Ishikawa (cell line): ENCODE measurements at regions not wholly inside any gene's neighbourhood (a gene's known extent, or its start where the extent isn't known, plus 50 kb on each side); places are given as distances from the start of the nearest gene placed in this dataset.

Source experiments
- CREB1 ChIP-seq: IDR thresholded peaks from 2 replicates; pipeline ENCODE4 v1.6.1; 2012; ENCODE audit warnings: low read depth
- EGR1 ChIP-seq: IDR thresholded peaks from 2 replicates; pipeline ENCODE4 v1.6.1; 2012
- FOXM1 ChIP-seq: IDR thresholded peaks from 2 replicates; pipeline ENCODE4 v1.6.1; 2012; ENCODE audit warnings: low read depth, borderline replicate concordance
- MAX ChIP-seq: IDR thresholded peaks from 2 replicates; pipeline ENCODE4 v1.6.1; 2012
- RAD21 ChIP-seq: IDR thresholded peaks from 2 replicates; pipeline ENCODE4 v1.6.1; 2012; ENCODE audit warnings: low read depth
- REST ChIP-seq: IDR thresholded peaks from 2 replicates; pipeline ENCODE4 v1.6.1; 2012; ENCODE audit warnings: low read depth, mild to moderate bottlenecking
- USF1 ChIP-seq: IDR thresholded peaks from 2 replicates; pipeline ENCODE4 v1.6.1; 2012

GRCh38 chr5:166172597-166172996 is 2118.8 kb upstream of the WWC1 start:
- TF ChIP-seq REST (no peak), RAD21 (no peak), FOXM1 (no peak), MAX (no peak), EGR1 (no peak), CREB1 (no peak), USF1 (no peak)
